ENCODE measurements at regions not wholly inside any gene's neighbourhood (a gene's known extent, or its start where the extent isn't known, plus 50 kb on each side); places are given as distances from the start of the nearest gene placed in this dataset.

DNA sequence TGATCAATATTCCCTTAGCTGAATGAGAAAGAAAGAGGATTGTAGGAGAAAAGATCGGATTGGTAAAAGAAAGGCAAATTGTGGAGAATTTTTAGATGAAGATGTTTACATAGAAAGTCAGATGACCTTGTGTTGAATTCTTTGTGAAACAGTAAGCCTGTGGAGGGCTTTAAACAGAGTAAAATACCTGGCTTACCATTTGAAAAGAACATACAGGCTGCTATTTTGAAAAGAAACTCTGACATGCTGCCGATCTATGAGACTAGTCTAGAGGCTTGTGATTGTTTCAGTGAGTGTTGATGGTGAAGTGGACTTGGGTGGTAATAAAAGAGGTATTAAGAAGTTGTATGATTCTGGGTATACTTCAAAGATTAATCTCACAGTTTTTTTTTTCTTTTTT, 938.9 kb upstream of the PRR20A start:
- WGBS, 2 donors = 39 to 50% methylated on average over 2 of the region's 2 CpGs
- no peaks in the 10 kb centered on the region for H3K9me3 ChIP-seq
- no peaks in the 10 kb centered on the region for H3K36me3 ChIP-seq (replicated peaks in 1 of 2; ENCODE audit: insufficient read depth in 1 of 2, low read depth in 2 of 2)
- H3K27me3 ChIP-seq = no peaks in the 10 kb centered on the region
- no peak overlapping the region for H3K27ac ChIP-seq
- no peak for ATAC-seq
- TF ChIP-seq, protein P1, sequence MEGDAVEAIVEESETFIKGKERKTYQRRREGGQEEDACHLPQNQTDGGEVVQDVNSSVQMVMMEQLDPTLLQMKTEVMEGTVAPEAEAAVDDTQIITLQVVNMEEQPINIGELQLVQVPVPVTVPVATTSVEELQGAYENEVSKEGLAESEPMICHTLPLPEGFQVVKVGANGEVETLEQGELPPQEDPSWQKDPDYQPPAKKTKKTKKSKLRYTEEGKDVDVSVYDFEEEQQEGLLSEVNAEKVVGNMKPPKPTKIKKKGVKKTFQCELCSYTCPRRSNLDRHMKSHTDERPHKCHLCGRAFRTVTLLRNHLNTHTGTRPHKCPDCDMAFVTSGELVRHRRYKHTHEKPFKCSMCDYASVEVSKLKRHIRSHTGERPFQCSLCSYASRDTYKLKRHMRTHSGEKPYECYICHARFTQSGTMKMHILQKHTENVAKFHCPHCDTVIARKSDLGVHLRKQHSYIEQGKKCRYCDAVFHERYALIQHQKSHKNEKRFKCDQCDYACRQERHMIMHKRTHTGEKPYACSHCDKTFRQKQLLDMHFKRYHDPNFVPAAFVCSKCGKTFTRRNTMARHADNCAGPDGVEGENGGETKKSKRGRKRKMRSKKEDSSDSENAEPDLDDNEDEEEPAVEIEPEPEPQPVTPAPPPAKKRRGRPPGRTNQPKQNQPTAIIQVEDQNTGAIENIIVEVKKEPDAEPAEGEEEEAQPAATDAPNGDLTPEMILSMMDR (IDR thresholded peaks at IDR 0.05) = no peak
- TF ChIP-seq POLR2A (IDR thresholded peaks at IDR 0.05) = no peak
- intact Hi-C loops (cut with DNase I) = no loop called here
- H3K4me3 ChIP-seq = no peak overlapping the region
- H3K4me1 ChIP-seq = no peaks in the 10 kb centered on the region
- no peak for DNase-seq

- no peaks in the 10 kb centered on the region for H3K36me3 ChIP-seq (replicated peaks in 1 of 2; ENCODE audit: insufficient read depth in 1 of 2, low read depth in 2 of 2)
- intact Hi-C loops (cut with DNase I) = no loop called here
- no peaks in the 10 kb centered on the region for H3K4me1 ChIP-seq
- no peaks in the 10 kb centered on the region for H3K27me3 ChIP-seq
- no peak for DNase-seq
- H3K27ac ChIP-seq = no peak overlapping the region
- 55 to 58% methylated on average over 1 of the region's 1 CpG for WGBS, 2 donors
- no peak for TF ChIP-seq POLR2A (IDR thresholded peaks at IDR 0.05)
- TF ChIP-seq, protein P1 (IDR thresholded peaks at IDR 0.05) = no peak
- no peak overlapping the region for H3K4me3 ChIP-seq
- no peaks in the 10 kb centered on the region for H3K9me3 ChIP-seq
- ATAC-seq = no peak
Observed at GRCh38 chr13:56216221-56216620, 924.5 kb upstream of the PRR20A start.

DNA sequence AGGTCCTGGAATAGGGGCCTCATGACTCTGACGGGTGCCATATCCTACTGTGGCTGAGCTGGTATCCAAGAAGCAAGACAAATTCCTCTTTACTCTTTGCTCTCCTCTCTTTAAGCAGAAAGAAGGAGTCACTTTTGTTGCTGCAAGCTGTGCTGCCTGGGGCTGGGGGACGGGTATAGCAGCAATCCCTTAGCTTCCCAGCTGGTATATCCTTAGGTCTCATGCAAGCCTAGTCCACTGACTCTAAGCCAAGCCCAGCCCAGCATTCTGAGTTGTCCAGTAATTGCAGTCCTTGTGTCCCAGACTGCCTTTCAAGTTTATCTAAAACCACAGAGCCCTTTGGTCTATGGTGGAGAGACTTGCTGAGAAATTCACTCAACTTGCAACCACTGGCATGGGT, 893.0 kb upstream of the PRR20A start:
- H3K36me3 ChIP-seq (replicated peaks in 1 of 2; ENCODE audit: insufficient read depth in 1 of 2, low read depth in 2 of 2) = no peaks in the 10 kb centered on the region
- no peaks in the 10 kb centered on the region for H3K27me3 ChIP-seq
- intact Hi-C loops (cut with DNase I) = no loop called here
- WGBS, 2 donors = 60 to 64% methylated on average over 2 of the region's 2 CpGs
- TF ChIP-seq POLR2A (IDR thresholded peaks at IDR 0.05) = no peak
- TF ChIP-seq, protein P1 (IDR thresholded peaks at IDR 0.05) = no peak
- H3K9me3 ChIP-seq = no peaks in the 10 kb centered on the region
- no peak overlapping the region for H3K27ac ChIP-seq
- ATAC-seq (no peak), DNase-seq (no peak)
- no peaks in the 10 kb centered on the region for H3K4me1 ChIP-seq
- H3K4me3 ChIP-seq = no peak overlapping the region

DNA sequence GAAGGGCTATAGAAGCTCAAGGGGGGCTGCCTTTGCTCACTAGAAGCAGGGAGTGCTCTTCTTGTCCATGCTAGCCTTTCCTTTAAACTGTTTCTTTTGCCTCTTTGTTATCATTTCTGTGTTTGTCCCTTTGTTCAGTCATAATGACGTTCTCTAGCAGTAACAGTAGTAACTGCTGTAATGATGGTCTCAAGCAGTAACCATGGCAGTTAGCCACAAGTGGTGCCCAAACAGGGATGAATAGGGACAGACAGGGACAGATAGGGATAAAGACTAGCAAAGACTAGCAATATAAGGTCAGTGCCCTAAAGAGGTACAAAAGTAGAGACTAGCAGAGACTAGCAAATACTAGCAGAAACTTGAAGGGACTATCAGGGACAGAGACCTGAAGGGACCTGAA, 869.0 kb upstream of the PRR20A start:
- Histone ChIP-seq H3K27me3 (no peaks in the 10 kb centered on the region), H3K4me3 (no peak overlapping the region), H3K9me3 (no peaks in the 10 kb centered on the region), H3K36me3 (replicated peaks in 1 of 2; ENCODE audit: insufficient read depth in 1 of 2, low read depth in 2 of 2) (no peaks in the 10 kb centered on the region), H3K27ac (no peak overlapping the region), H3K4me1 (no peaks in the 10 kb centered on the region)
- no peak for DNase-seq
- ATAC-seq = no peak
- intact Hi-C loops (cut with DNase I) = no loop called here
- 31 to 39% methylated on average over 1 of the region's 1 CpG for WGBS, 2 donors
- TF ChIP-seq, protein P1 (IDR thresholded peaks at IDR 0.05) = no peak
- no peak for TF ChIP-seq POLR2A (IDR thresholded peaks at IDR 0.05)

DNA sequence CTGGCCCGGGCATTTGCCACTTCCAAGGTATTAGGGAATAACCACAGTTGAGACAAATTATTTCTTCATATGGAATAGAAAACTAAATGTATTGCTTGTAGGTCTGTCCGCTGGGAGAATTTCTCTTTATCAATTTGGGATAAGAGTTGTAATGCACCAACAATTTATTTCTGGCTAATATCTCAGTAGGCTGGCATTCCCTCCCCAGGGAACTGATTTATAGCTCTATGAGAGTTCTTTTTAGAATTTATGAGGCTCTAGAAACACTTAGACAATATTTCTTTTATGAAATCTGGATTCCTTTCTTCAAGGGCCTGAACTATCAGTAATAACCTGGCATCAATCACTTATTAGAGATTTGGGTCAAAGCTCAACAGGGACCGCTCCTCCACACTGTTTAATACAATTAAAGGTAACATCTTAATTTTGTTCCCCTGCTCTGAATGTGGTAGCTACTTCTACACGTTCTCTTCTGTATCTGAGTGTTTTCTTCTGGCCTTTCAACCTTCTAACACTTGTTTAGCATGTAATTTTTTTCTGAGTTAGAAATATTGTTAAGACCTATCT, 857.4 kb upstream of the PRR20A start:
- WGBS, 2 donors = 58 to 68% methylated on average over 4 of the region's 4 CpGs
- no peaks in the 10 kb centered on the region for H3K4me1 ChIP-seq
- no peak overlapping the region for H3K27ac ChIP-seq
- no peaks in the 10 kb centered on the region for H3K9me3 ChIP-seq
- H3K36me3 ChIP-seq (replicated peaks in 1 of 2; ENCODE audit: insufficient read depth in 1 of 2, low read depth in 2 of 2) = no peaks in the 10 kb centered on the region
- ATAC-seq (no peak), DNase-seq (no peak)
- TF ChIP-seq, protein P1 (IDR thresholded peaks at IDR 0.05) = no peak
- TF ChIP-seq POLR2A (IDR thresholded peaks at IDR 0.05) = no peak
- H3K27me3 ChIP-seq = no peaks in the 10 kb centered on the region
- no peak overlapping the region for H3K4me3 ChIP-seq
- intact Hi-C loops (cut with DNase I) = no loop called here
